HT1080 (cell line): ENCODE measurements at regions not wholly inside any gene's neighbourhood (a gene's known extent, or its start where the extent isn't known, plus 50 kb on each side); places are given as distances from the start of the nearest gene placed in this dataset.

Experiments
- DNase-seq: peaks from one replicate; pipeline ENCODE4 v3.0.0-alpha.2; 2015; ENCODE audit warnings: low read depth

GRCh38 chr15:35768949-35769348 lies 223.0 kb upstream of the DPH6 start:
- DNase-seq, result no peak

- no peak for DNase-seq
Measured at GRCh38 chr15:35769656-35770055, 223.7 kb upstream of the DPH6 start.

- DNase-seq, result no peak
Measured at GRCh38 chr15:35771746-35772442, 225.9 kb upstream of the DPH6 start.

GRCh38 chr15:35774653-35775052 lies 228.7 kb upstream of the DPH6 start:
- no peak for DNase-seq

GRCh38 chr15:35775471-35775870 lies 229.5 kb upstream of the DPH6 start:
- no peak for DNase-seq

GRCh38 chr15:35777061-35777460 lies 231.1 kb upstream of the DPH6 start:
- no peak for DNase-seq

- DNase-seq, result no peak
Measured at GRCh38 chr15:35783203-35783602, 237.2 kb upstream of the DPH6 start.

DNA sequence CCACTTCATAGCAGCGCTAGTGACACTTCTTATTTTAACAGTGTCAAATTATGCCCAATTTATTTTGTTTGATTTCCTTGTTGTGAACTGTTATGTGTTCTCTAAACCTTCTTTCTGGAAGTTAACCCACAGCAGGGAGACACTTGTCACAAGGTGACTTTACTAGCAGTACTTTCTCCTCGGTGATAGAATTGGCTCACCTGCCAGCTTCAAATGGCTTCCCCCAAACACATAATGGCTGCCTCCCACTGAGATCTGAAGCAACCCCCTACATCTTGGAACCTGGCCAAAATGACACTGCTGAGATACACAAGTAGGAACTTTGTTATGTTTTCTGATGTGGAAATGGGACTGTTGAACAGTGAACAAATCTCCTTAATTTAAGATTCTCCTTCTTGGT lies 238.8 kb upstream of the DPH6 start:
- DNase-seq, result no peak

GRCh38 chr15:35810007-35810406 lies 264.0 kb upstream of the DPH6 start:
- DNase-seq, result no peak

DNA sequence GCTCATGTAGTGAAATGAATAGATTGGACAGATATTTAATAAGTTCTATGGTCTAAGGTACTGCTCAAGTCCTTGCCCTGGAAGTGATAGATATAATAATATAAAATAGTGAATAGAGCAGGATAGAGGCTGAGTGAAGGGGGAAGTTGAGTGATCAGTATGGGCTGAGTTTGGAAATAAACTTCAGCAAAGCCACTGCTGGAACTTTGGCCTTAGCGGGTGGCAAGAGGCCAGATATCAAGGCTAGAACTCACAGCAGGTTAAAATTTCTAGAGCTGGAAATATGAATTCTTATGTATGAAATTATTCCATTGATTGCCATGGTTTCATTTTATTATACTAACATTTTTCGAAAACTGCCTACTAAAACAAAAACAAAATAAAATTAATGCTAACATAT lies 267.6 kb upstream of the DPH6 start:
- no peak for DNase-seq

- no peak for DNase-seq
Measured at GRCh38 chr15:35818846-35819245, 272.9 kb upstream of the DPH6 start.

DNA sequence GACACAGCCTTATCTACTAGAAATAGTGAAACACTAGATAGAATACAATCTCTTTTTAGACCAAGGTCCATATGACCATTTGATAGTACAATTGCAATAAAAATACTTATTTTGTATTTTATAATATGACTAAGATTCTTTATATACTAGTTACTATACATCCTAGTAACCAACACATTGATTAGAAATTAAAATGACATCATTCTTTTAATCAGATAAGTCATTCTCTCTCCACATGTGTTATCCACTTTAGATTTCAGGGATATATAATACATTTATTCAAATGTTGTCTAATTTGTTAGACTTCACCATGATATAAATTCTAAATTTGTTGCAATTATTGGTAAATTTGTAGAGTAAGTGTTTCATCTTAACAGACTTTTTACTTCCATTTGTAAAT lies 276.2 kb upstream of the DPH6 start:
- no peak for DNase-seq

DNA sequence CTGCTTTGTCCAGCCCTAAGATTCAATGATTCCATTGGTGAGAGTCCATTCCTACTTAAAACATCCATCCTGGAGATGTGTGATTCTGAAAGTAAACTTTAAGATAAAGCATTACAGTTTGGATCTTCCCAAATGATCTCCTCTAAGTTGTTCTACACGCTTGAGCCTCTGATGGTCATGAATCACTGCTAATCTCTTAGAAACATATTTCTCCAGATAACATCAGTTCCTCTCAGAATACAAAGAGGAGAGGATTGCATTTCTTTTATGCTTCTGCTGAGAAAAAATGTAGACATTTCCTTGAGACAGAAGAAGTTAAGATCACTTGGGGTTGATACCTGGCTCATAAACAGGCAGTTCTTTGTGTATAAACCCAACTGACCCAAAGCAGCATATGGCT lies 281.2 kb upstream of the DPH6 start:
- DNase-seq, result no peak

- DNase-seq, result no peak
Measured at GRCh38 chr15:35827911-35828310, 281.9 kb upstream of the DPH6 start.

DNA sequence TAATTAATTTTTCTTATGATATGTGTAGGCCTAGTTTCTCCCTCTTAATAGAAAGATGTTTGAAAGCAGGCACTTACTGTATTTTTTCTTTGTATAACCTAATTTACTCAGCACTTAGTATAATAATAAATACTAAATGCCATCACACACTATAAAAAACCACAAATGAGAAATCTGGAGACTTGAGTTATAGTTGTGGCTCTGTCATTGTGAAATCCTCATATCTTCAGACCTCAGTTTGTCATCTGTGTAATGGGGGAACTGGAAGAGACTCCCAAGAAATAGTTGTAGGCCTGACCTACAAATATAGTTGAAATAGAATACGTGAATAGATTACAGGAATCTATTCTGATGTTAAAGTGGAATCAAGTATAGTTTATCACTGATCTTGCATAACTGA lies 287.6 kb upstream of the DPH6 start:
- DNase-seq, result no peak

DNA sequence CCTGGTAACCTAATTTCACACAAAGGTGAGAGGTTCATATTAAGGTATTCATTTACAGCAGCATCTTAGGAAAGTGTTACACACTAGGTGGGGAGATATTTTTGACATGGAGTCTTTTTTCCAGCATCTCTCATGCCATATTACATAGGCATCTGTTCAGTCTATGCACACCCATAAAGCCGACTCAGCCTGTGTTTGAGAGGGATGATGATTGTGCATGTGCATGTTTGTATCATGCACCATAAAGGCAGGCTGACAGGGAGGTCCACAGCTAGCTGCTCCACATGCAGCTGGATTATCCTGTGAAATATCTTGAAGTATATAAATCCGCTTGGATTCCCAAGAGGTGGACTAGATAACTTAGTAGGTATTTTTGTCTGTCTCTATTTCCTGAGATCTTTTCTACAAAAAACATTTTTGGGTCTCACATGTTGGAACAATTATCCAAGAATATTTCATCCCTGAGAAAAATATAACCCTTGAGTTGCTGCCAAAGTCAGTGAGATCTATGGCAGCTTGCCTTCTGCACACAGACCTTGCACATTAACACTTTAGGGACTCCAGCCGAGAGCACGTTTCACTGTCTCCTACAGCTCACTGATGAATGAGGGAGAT lies 288.4 kb upstream of the DPH6 start:
- DNase-seq, result no peak

GRCh38 chr15:35834866-35835265 lies 288.9 kb upstream of the DPH6 start:
- DNase-seq, result peak; percentile 3

DNA sequence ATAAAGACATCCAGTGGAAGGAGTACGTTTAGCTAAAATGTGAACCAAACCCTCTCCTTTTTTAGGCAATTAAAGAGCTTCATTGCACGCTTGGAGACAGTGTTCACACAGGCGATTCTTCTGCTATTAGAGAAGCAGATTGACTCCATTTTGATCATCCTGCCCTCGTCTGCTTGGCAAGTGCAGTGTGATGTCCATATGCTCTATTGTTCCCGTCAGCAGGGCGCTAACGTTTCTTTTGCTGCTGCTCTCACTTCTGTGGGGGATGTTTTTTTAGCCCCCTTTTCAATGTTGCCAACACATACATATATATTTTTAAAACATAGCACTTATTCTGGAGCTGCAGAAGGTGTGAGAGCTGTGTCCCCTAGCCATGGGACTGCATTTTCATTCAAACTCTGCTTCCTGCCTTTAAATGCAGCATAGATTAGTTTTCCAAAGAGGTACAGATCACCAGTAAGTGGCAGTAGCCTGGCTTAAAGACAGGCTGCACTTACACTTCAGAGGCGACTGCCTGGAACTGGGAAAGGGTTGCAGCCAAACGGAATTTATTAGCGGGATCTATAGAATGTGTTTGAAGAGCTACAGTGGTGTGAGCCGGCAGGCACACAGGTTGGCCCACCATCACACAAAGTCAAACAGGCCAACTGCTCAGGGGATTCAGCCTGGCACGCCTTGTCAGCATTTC lies 292.6 kb upstream of the DPH6 start:
- DNase-seq, result no peak

DNA sequence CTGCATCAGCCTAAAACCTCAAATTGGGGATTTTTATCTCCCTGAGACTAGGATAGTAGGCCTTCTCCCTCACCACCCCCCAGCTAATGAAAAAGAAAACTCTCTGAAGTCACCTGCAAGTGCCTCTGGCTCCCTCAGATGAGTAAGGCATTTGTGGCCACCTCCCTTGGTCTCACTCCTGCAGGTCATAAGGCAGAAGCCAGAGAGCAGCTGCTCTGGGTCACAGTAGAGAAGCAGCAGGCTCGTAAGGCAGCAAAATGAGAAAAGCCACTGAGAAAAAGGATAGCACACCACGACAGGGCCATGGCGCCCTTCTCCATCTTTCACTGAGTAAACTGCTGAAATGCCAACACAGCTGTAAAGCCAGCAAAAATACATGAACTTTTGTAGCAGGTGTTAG lies 296.7 kb upstream of the DPH6 start:
- DNase-seq, result no peak

DNA sequence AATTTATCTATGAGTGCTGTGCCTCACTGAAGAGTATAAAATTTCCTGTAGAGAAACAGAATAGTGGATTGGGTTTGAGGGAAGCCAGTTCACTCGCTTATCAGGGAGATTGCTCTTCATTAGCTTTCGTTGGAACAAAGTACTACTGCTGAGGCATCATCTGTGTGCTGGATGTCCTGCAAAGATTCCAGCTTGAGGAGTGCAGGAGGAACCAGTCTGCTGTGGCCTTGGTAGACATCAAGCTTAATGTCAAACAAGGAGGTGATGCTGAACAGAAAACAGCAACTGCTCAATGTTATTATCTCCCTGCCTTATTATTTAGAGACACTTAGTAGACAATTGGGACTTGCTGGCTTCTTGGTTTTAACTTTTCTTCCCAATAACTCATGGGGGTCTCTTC lies 297.5 kb upstream of the DPH6 start:
- DNase-seq, result no peak

DNA sequence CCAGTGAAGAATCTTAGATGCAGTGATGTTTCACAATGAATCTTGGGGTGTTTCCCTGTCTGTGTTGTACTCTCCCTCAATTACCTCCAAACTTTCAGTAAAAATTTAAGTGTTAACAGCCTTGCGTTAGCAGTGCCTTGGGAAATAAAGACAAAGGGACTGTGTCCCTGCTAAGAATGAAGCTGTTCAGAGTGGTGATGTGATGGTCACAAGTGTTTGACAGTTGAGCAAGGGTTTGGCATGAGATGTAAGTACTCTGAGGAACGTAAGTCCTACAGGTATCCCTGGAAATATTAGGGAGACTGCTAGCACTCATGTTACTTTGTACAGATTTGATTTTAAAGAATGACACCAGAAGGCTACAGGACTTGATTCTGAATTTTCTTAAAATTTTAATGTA lies 304.3 kb upstream of the DPH6 start:
- no peak for DNase-seq

DNA sequence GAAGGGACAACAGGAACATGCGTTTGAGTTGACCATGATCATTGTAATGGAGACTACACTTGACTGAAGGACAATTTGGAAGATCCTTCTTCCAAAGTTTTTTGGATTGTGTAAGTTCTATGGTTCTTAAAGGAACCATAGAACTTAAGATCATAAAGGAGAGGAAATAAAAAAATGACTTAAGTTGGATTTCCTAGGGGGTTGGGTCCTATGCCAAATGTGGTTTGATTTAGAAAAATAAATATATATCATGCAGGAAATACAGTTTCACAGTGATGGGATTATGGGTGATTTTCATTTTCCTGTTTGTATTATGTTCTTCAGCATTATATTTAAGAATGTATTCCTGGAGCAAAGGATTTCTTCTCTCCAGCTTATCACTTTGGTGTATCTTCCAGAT lies 305.5 kb upstream of the DPH6 start:
- no peak for DNase-seq
